B cell (primary cell): ENCODE measurements at regions not wholly inside any gene's neighbourhood (a gene's known extent, or its start where the extent isn't known, plus 50 kb on each side); places are given as distances from the start of the nearest gene placed in this dataset.

Experiments used
- CTCF ChIP-seq: fragments of 200-600 bp; IDR thresholded peaks from one replicate; pipeline ENCODE4 v1.8.0; 2022; ENCODE audit warnings: antibody characterized with exemption, mild to moderate bottlenecking
- EZH2 ChIP-seq: IDR thresholded peaks from 2 replicates; pipeline ENCODE4 v1.6.1; 2012; ENCODE audit warnings: borderline replicate concordance, low read depth, mild to moderate bottlenecking, moderate library complexity, low read length; ENCODE audit not compliant: insufficient read depth, poor library complexity, severe bottlenecking

GRCh38 chr15:91420689-91421088 is 320.6 kb downstream of the SV2B start:
- no peak for TF ChIP-seq EZH2
- no peak for TF ChIP-seq CTCF
